ENCODE measurements at regions not wholly inside any gene's neighbourhood (a gene's known extent, or its start where the extent isn't known, plus 50 kb on each side); places are given as distances from the start of the nearest gene placed in this dataset.

- TF ChIP-seq CTCF (conservative IDR thresholded peaks at IDR 0.05; ENCODE audit: low read depth, low read length) (no peak), EZH2 (IDR thresholded peaks at IDR 0.05; ENCODE audit: low read length, unreplicated experiment) (no peak)
Observed at GRCh38 chr18:41569867-41570266, 385.2 kb upstream of the PIK3C3 start.
